GM18499 (cell line): ENCODE measurements at regions not wholly inside any gene's neighbourhood (a gene's known extent, or its start where the extent isn't known, plus 50 kb on each side); places are given as distances from the start of the nearest gene placed in this dataset.

Experiments
- ATAC-seq: cut with Tn5 transposase; IDR thresholded peaks from one replicate; pipeline ENCODE4 v1.9.1; 2021; ENCODE audit warnings: moderate number of reproducible peaks; ENCODE audit not compliant: insufficient read depth, unreplicated experiment

- ATAC-seq: no peak
These were observed 224.2 kb downstream of the FOXO1 start for GRCh38 chr13:40442231-40442630.

GRCh38 chr13:40442826-40443225, 223.6 kb downstream of the FOXO1 start:
- no peak for ATAC-seq

- ATAC-seq: no peak
These were observed 222.2 kb downstream of the FOXO1 start for GRCh38 chr13:40444241-40444640.

- peak; percentile 99 for ATAC-seq
These were observed 220.9 kb downstream of the FOXO1 start for GRCh38 chr13:40445557-40445990.

- ATAC-seq: no peak
These were observed 220.1 kb downstream of the FOXO1 start for GRCh38 chr13:40446365-40446764.

GRCh38 chr13:40447857-40448256, 218.6 kb downstream of the FOXO1 start:
- ATAC-seq: no peak

- no peak for ATAC-seq
These were observed 214.3 kb downstream of the FOXO1 start for GRCh38 chr13:40452038-40452666.

GRCh38 chr13:40452741-40453334, 213.6 kb downstream of the FOXO1 start:
- no peak for ATAC-seq

GRCh38 chr13:40453351-40454021, 213.0 kb downstream of the FOXO1 start:
- no peak for ATAC-seq

- ATAC-seq: no peak
These were observed 210.0 kb downstream of the FOXO1 start for GRCh38 chr13:40456397-40456953.

- no peak for ATAC-seq
These were observed 209.4 kb downstream of the FOXO1 start for GRCh38 chr13:40456979-40457553.

- no peak for ATAC-seq
These were observed 208.3 kb downstream of the FOXO1 start for GRCh38 chr13:40457929-40458719.

- no peak for ATAC-seq
These were observed 207.8 kb downstream of the FOXO1 start for GRCh38 chr13:40458720-40458990.

GRCh38 chr13:40460116-40460515, 206.3 kb downstream of the FOXO1 start:
- ATAC-seq: no peak

- ATAC-seq: no peak
These were observed 202.0 kb downstream of the FOXO1 start for GRCh38 chr13:40464337-40465014.

GRCh38 chr13:40465015-40465390, 201.4 kb downstream of the FOXO1 start:
- no peak for ATAC-seq

GRCh38 chr13:40466272-40466671, 200.2 kb downstream of the FOXO1 start:
- no peak for ATAC-seq

- ATAC-seq: no peak
These were observed 198.1 kb downstream of the FOXO1 start for GRCh38 chr13:40468227-40468838.

GRCh38 chr13:40469581-40470310, 196.7 kb downstream of the FOXO1 start:
- no peak for ATAC-seq
